H1 (cell line): ENCODE measurements at regions not wholly inside any gene's neighbourhood (a gene's known extent, or its start where the extent isn't known, plus 50 kb on each side); places are given as distances from the start of the nearest gene placed in this dataset.

ENCODE experiments used
- CHD1 ChIP-seq: IDR thresholded peaks from 2 replicates; pipeline ENCODE4 v1.6.1; 2012; ENCODE audit warnings: low read depth, low read length, improper control_type of control experiment
- CREB1 ChIP-seq: IDR thresholded peaks from 2 replicates; pipeline ENCODE4 v1.6.1; 2012; ENCODE audit warnings: inconsistent platforms
- CTCF ChIP-seq, 3 experiments: IDR thresholded peaks; 1 replicate in 2 of 3; 2 replicates in 1 of 3; pipeline versions ENCODE4 v1.5.1 to v1.6.1; 2011; ENCODE audit warnings: low read length in 3 of 3, mild to moderate bottlenecking in 3 of 3, inconsistent platforms in 2 of 3, low read depth in 1 of 3, moderate library complexity in 1 of 3; ENCODE audit not compliant: insufficient read depth in 1 of 3; ENCODE audit errors: control extremely low read depth in 1 of 3
- EP300 ChIP-seq, 2 experiments: IDR thresholded peaks; 1 replicate in 1 of 2; 2 replicates in 1 of 2; pipeline ENCODE4 v1.6.1; 2011 to 2012; ENCODE audit warnings: low read depth in 2 of 2, low read length in 2 of 2, mild to moderate bottlenecking in 2 of 2, borderline replicate concordance in 1 of 2, inconsistent platforms in 1 of 2, moderate library complexity in 1 of 2
- EZH2 ChIP-seq: fragments of 200-600 bp; sonication (generic); IDR thresholded peaks from 2 replicates; pipeline ENCODE4 v1.7.1; 2012; ENCODE audit warnings: low read depth, mild to moderate bottlenecking, moderate library complexity, low read length, inconsistent platforms; ENCODE audit not compliant: severe bottlenecking
- JUN ChIP-seq: IDR thresholded peaks from 2 replicates; pipeline ENCODE4 v1.6.1; 2011; ENCODE audit warnings: low read depth, mild to moderate bottlenecking, improper control_type of control experiment, low read length
- KDM5A ChIP-seq: fragments of 200-600 bp; IDR thresholded peaks from 2 replicates; pipeline ENCODE4 v1.7.1; 2012; ENCODE audit warnings: mild to moderate bottlenecking, low read length, inconsistent platforms, mixed read lengths
- POLR2A ChIP-seq, 2 experiments: IDR thresholded peaks; 1 replicate in 1 of 2; 2 replicates in 1 of 2; pipeline ENCODE4 v1.6.1; 2011; ENCODE audit warnings: low read depth in 2 of 2, low read length in 2 of 2, mild to moderate bottlenecking in 2 of 2; ENCODE audit errors: control extremely low read depth in 1 of 2
- SP2 ChIP-seq: IDR thresholded peaks from 2 replicates; pipeline ENCODE4 v1.6.1; 2012; ENCODE audit warnings: mild to moderate bottlenecking, low read length, inconsistent platforms
- TAF1 ChIP-seq: IDR thresholded peaks from 2 replicates; pipeline ENCODE4 v1.6.1; 2011; ENCODE audit warnings: mild to moderate bottlenecking, low read depth, low read length

- TF ChIP-seq CREB1 = no peak
- TF ChIP-seq SP2 = no peak
- no peak for TF ChIP-seq CTCF (IDR thresholded peaks at IDR 0.05; ENCODE audit: control extremely low read depth in 1 of 3, insufficient read depth in 1 of 3, low read depth in 1 of 3, low read length in 3 of 3)
- TF ChIP-seq JUN = no peak
- no peak for TF ChIP-seq POLR2A (IDR thresholded peaks at IDR 0.05; ENCODE audit: control extremely low read depth in 1 of 2, low read depth in 2 of 2, low read length in 2 of 2)
- TF ChIP-seq EZH2 = no peak
- TF ChIP-seq EP300 (IDR thresholded peaks at IDR 0.05; ENCODE audit: borderline replicate concordance in 1 of 2, low read depth in 2 of 2, low read length in 2 of 2) = no peak
- TF ChIP-seq TAF1 = no peak
- no peak for TF ChIP-seq CHD1
- no peak for TF ChIP-seq KDM5A
Measured at GRCh38 chr4:84167093-84167492, 332.0 kb downstream of the NKX6-1 start.
